CD4-positive, alpha-beta T cell (primary cell): ENCODE measurements at regions not wholly inside any gene's neighbourhood (a gene's known extent, or its start where the extent isn't known, plus 50 kb on each side); places are given as distances from the start of the nearest gene placed in this dataset.

ENCODE experiments used
- ATAC-seq: fragments of 200-7000 bp; cut with Tn5 transposase; one replicate; pipeline ENCODE4 v1.10.0; 2022; ENCODE audit warnings: mild to moderate bottlenecking; ENCODE audit not compliant: poor library complexity
- CTCF ChIA-PET: fragments of 350-600 bp; sonication (Branson Sonifier 250); formaldehyde crosslinking; loops from one replicate; lab custom pipeline; 2021; ENCODE audit warnings: antibody characterized with exemption, inconsistent platforms; lab: Charles Lee
- POLR2A ChIA-PET: fragments of 350-600 bp; sonication (Branson Sonifier 250); formaldehyde crosslinking; loops from one replicate; lab custom pipeline; 2021; ENCODE audit warnings: antibody characterized with exemption, inconsistent platforms; lab: Charles Lee
- DNase-seq, 14 experiments: peaks; one replicate each; pipeline ENCODE4 v3.0.0-alpha.2; 2013 to 2020; ENCODE audit warnings: mixed read lengths in 2 of 14
- H3K27ac ChIP-seq, 2 donors: one replicate each; pipeline versions ENCODE4 v1.5.1 to v1.7.0; 2013; ENCODE audit warnings: low read length in 2 of 2, low read depth in 1 of 2, mild to moderate bottlenecking in 1 of 2
- H3K27me3 ChIP-seq, 2 experiments: 1 replicate in 1 of 2; 2 replicates in 1 of 2; pipeline versions ENCODE4 v1.6.1 to v1.7.0; 2013; ENCODE audit warnings: low read length in 2 of 2, control low read depth in 1 of 2, mild to moderate bottlenecking in 1 of 2, moderate library complexity in 1 of 2; ENCODE audit not compliant: insufficient read depth in 2 of 2, control insufficient read depth in 1 of 2
- H3K36me3 ChIP-seq: one replicate; pipeline ENCODE4 v1.6.1; 2013; ENCODE audit warnings: low read length, control low read depth; ENCODE audit not compliant: insufficient read depth
- H3K4me1 ChIP-seq: one replicate; pipeline ENCODE4 v1.6.1; 2013; ENCODE audit warnings: low read length, control low read depth; ENCODE audit not compliant: insufficient read depth
- H3K4me3 ChIP-seq: one replicate; pipeline ENCODE4 v1.5.1; 2013; ENCODE audit warnings: mild to moderate bottlenecking, low read length, moderate library complexity
- H3K9me3 ChIP-seq, 2 experiments: 1 replicate in 1 of 2; 2 replicates in 1 of 2; pipeline versions ENCODE4 v1.6.1 to v1.7.0; 2013; ENCODE audit warnings: low read length in 2 of 2, mild to moderate bottlenecking in 2 of 2, control low read depth in 1 of 2, moderate library complexity in 1 of 2; ENCODE audit not compliant: control insufficient read depth in 1 of 2, insufficient read depth in 1 of 2
- H3K27ac Mint-ChIP-seq: one replicate; pipeline ENCODE4 v1.8.0; 2020; ENCODE audit warnings: mixed read lengths
- H3K27me3 Mint-ChIP-seq: one replicate; pipeline ENCODE4 v1.8.0; 2021; ENCODE audit warnings: mixed read lengths
- H3K36me3 Mint-ChIP-seq: one replicate; pipeline ENCODE4 v1.8.0; 2021; ENCODE audit warnings: low read depth, mixed read lengths
- H3K4me1 Mint-ChIP-seq: one replicate; pipeline ENCODE4 v1.8.0; 2021; ENCODE audit warnings: low read depth, mixed read lengths
- H3K4me3 Mint-ChIP-seq: one replicate; pipeline ENCODE4 v1.8.0; 2020; ENCODE audit warnings: mild to moderate bottlenecking, mixed read lengths
- H3K9me3 Mint-ChIP-seq: one replicate; pipeline ENCODE4 v1.8.0; 2020; ENCODE audit warnings: mixed read lengths
- intact Hi-C, 2 experiments: fragments of 100-400 bp; cut with DNase I in 1 of 2; cut with micrococcal nuclease in 1 of 2; formaldehyde crosslinking; loops; one replicate each; pipeline versions ENCODE4 v1.15.1 to v1.9.0; 2023 to 2025; cut with DNase I, micrococcal nuclease
- TF ChIP-seq, protein P1 (sequence below): fragments of 200-600 bp; IDR thresholded peaks from one replicate; pipeline ENCODE4 v1.8.0; 2022; ENCODE audit warnings: antibody characterized with exemption, mild to moderate bottlenecking

DNA sequence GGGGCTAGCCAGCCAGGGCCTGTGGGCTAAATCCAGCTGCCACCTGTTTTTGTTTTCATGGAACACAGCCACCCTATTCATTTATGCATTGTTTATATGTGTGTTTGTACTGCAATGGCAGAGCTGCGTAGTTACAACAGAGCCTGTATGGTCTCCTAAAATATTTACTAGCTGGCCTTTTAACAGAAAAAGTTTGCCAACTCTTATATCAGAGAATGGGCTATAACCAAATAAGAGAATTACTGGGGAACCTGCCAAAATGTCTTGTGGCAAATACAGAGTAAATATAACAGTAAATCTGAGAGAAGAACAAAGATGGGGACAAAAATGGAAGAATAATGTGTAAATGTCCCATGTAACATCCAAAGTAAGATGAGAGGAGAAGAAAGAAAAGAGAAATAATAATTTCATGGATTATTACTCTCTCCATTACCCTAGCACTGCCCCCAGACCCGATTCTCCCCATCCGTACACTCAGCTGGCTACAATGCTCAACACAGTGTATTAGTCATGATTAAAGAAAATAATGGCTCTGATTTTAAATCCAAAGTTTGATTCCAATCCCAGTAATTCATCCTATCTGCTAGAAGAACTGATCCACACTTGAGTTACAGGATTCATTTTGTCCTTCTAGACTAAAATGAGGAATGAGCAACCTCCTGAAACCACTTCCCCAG, 249.3 kb downstream of the LRATD1 start:
- Mint-ChIP-seq H3K4me3 (no peak overlapping the region), H3K27me3 (no peaks in the 10 kb centered on the region), H3K4me1 (no peaks in the 10 kb centered on the region), H3K9me3 (no peaks in the 10 kb centered on the region), H3K27ac (no peak overlapping the region), H3K36me3 (no peaks in the 10 kb centered on the region)
- CTCF ChIA-PET = no interaction called here
- POLR2A ChIA-PET = no interaction called here
- Histone ChIP-seq H3K27ac (no peak overlapping the region), H3K36me3 (no peaks in the 10 kb centered on the region), H3K4me1 (no peaks in the 10 kb centered on the region), H3K27me3 (peaks cover 0 to 3% of the 10 kb centered on the region in 2 experiments), H3K9me3 (no peaks in the 10 kb centered on the region), H3K4me3 (no peak overlapping the region)
- ATAC-seq = no peak
- no peak for DNase-seq
- intact Hi-C loops = no loop called here
- TF ChIP-seq, protein P1, sequence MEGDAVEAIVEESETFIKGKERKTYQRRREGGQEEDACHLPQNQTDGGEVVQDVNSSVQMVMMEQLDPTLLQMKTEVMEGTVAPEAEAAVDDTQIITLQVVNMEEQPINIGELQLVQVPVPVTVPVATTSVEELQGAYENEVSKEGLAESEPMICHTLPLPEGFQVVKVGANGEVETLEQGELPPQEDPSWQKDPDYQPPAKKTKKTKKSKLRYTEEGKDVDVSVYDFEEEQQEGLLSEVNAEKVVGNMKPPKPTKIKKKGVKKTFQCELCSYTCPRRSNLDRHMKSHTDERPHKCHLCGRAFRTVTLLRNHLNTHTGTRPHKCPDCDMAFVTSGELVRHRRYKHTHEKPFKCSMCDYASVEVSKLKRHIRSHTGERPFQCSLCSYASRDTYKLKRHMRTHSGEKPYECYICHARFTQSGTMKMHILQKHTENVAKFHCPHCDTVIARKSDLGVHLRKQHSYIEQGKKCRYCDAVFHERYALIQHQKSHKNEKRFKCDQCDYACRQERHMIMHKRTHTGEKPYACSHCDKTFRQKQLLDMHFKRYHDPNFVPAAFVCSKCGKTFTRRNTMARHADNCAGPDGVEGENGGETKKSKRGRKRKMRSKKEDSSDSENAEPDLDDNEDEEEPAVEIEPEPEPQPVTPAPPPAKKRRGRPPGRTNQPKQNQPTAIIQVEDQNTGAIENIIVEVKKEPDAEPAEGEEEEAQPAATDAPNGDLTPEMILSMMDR = no peak

- Mint-ChIP-seq H3K27me3 (no peaks in the 10 kb centered on the region), H3K4me1 (no peaks in the 10 kb centered on the region), H3K27ac (no peak overlapping the region), H3K4me3 (no peak overlapping the region), H3K36me3 (no peaks in the 10 kb centered on the region), H3K9me3 (no peaks in the 10 kb centered on the region)
- Histone ChIP-seq H3K4me1 (no peaks in the 10 kb centered on the region), H3K4me3 (no peak overlapping the region), H3K27me3 (no peaks in the 10 kb centered on the region), H3K9me3 (no peaks in the 10 kb centered on the region), H3K36me3 (no peaks in the 10 kb centered on the region), H3K27ac (no peak overlapping the region)
- intact Hi-C loops = no loop called here
- POLR2A ChIA-PET = no interaction called here
- DNase-seq (no peak), ATAC-seq (no peak)
- CTCF ChIA-PET = no interaction called here
- TF ChIP-seq, protein P1 = no peak
Measured at GRCh38 chr2:14884651-14885050, 252.1 kb downstream of the LRATD1 start.

DNA sequence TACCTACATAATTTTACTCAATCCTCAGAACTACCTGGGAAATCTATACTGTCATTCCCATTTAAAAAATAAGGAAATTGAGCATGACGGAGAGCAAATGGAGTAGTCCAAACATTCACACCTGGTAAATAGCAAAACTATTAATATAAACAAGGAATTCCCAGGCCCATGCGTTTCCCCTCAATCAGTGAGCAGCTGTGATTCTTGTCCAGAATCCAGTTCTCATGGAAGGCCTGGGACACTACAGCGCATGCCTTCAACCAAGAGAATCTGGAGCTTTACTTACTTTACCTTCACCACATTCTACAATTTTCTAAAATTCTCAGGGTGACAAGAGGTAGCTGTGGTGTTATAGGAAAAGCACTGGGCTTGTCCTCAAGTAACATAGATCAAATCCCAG, 259.0 kb downstream of the LRATD1 start:
- POLR2A ChIA-PET = no interaction called here
- Histone ChIP-seq H3K4me1 (no peaks in the 10 kb centered on the region), H3K27me3 (no peaks in the 10 kb centered on the region), H3K4me3 (no peak overlapping the region), H3K27ac (no peak overlapping the region), H3K9me3 (no peaks in the 10 kb centered on the region), H3K36me3 (no peaks in the 10 kb centered on the region)
- Mint-ChIP-seq H3K4me3 (no peak overlapping the region), H3K9me3 (no peaks in the 10 kb centered on the region), H3K27me3 (no peaks in the 10 kb centered on the region), H3K36me3 (no peaks in the 10 kb centered on the region), H3K4me1 (no peaks in the 10 kb centered on the region), H3K27ac (no peak overlapping the region)
- ATAC-seq (no peak), DNase-seq (no peak)
- TF ChIP-seq, protein P1 = no peak
- CTCF ChIA-PET = no interaction called here
- intact Hi-C loops = no loop called here
